MM.1S (cell line): ENCODE measurements at regions not wholly inside any gene's neighbourhood (a gene's known extent, or its start where the extent isn't known, plus 50 kb on each side); places are given as distances from the start of the nearest gene placed in this dataset.

Experiments used
- EZH2phosphoT487 ChIP-seq: fragments of 300-600 bp; sonication (generic); IDR thresholded peaks from 2 replicates; pipeline ENCODE4 v1.6.1; 2018; ENCODE audit warnings: antibody characterized with exemption, low read length
- TF ChIP-seq, protein P1 (sequence below): fragments of 300-600 bp; sonication (generic); IDR thresholded peaks from 2 replicates; pipeline ENCODE4 v1.5.1; 2016; ENCODE audit warnings: antibody characterized with exemption, low read length, mixed read lengths

DNA sequence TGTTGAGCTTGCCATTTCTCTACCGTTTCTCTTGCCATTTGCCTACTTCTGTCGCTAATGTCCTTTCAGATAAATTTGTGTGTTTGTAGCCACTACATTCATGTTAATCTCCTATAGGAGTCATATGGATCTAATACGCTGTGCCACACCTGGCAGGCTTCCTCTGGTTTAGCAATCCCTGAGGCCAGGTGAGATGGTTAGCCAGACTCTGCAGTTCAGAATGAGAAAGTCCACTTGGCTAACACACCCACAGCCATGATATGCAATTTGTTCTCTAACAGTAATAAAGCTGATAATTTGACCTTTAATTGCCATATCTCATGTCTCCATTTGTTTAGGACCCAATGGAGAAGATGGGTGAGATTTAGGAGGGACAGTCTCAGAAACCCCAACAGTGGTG, 1261.6 kb upstream of the TMEM132C start:
- TF ChIP-seq, protein P1, sequence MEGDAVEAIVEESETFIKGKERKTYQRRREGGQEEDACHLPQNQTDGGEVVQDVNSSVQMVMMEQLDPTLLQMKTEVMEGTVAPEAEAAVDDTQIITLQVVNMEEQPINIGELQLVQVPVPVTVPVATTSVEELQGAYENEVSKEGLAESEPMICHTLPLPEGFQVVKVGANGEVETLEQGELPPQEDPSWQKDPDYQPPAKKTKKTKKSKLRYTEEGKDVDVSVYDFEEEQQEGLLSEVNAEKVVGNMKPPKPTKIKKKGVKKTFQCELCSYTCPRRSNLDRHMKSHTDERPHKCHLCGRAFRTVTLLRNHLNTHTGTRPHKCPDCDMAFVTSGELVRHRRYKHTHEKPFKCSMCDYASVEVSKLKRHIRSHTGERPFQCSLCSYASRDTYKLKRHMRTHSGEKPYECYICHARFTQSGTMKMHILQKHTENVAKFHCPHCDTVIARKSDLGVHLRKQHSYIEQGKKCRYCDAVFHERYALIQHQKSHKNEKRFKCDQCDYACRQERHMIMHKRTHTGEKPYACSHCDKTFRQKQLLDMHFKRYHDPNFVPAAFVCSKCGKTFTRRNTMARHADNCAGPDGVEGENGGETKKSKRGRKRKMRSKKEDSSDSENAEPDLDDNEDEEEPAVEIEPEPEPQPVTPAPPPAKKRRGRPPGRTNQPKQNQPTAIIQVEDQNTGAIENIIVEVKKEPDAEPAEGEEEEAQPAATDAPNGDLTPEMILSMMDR: no peak
- no peak for TF ChIP-seq EZH2phosphoT487
